H1 (cell line): ENCODE measurements at regions not wholly inside any gene's neighbourhood (a gene's known extent, or its start where the extent isn't known, plus 50 kb on each side); places are given as distances from the start of the nearest gene placed in this dataset.

ENCODE experiments used
- ASH2L ChIP-seq: fragments of 200-600, 300-600 bp; sonication (generic); IDR thresholded peaks from one replicate; pipeline ENCODE4 v1.7.1; 2017; ENCODE audit warnings: low read length
- ATF2 ChIP-seq: IDR thresholded peaks from 2 replicates; pipeline ENCODE4 v1.6.1; 2012; ENCODE audit warnings: low read length, inconsistent platforms
- BRCA1 ChIP-seq: IDR thresholded peaks from 2 replicates; pipeline ENCODE4 v1.6.1; 2012; ENCODE audit warnings: low read depth, low read length, improper control_type of control experiment
- CHD1 ChIP-seq: IDR thresholded peaks from 2 replicates; pipeline ENCODE4 v1.6.1; 2012; ENCODE audit warnings: low read depth, low read length, improper control_type of control experiment
- CHD2 ChIP-seq: IDR thresholded peaks from 2 replicates; pipeline ENCODE4 v1.6.1; 2012; ENCODE audit warnings: low read length, improper control_type of control experiment
- EZH2 ChIP-seq: fragments of 200-600 bp; sonication (generic); IDR thresholded peaks from 2 replicates; pipeline ENCODE4 v1.7.1; 2012; ENCODE audit warnings: low read depth, mild to moderate bottlenecking, moderate library complexity, low read length, inconsistent platforms; ENCODE audit not compliant: severe bottlenecking
- GABPA ChIP-seq: IDR thresholded peaks from 2 replicates; pipeline ENCODE4 v1.6.1; 2011; ENCODE audit warnings: mild to moderate bottlenecking, low read length, moderate library complexity, borderline replicate concordance; ENCODE audit not compliant: insufficient read depth
- GTF2F1 ChIP-seq: IDR thresholded peaks from 2 replicates; pipeline ENCODE4 v1.6.1; 2012; ENCODE audit warnings: low read depth, low read length, improper control_type of control experiment, borderline replicate concordance
- HDAC6 ChIP-seq: IDR thresholded peaks from one replicate; pipeline ENCODE4 v1.7.1; 2012; ENCODE audit warnings: low read depth, mild to moderate bottlenecking, inconsistent platforms, low read length, moderate library complexity
- KDM1A ChIP-seq: fragments of 200-600, 300-600 bp; sonication (generic); IDR thresholded peaks from 2 replicates; pipeline ENCODE4 v1.7.1; 2016; ENCODE audit warnings: mild to moderate bottlenecking, low read length, borderline replicate concordance
- PHF8 ChIP-seq: fragments of 200-600 bp; sonication (generic); conservative IDR thresholded peaks from 2 replicates; pipeline ENCODE4 v1.7.1; 2012; ENCODE audit warnings: low read depth, mild to moderate bottlenecking, inconsistent platforms, low read length, moderate library complexity
- POLR2AphosphoS5 ChIP-seq: IDR thresholded peaks from 2 replicates; pipeline ENCODE4 v1.6.1; 2011; ENCODE audit warnings: low read depth, low read length
- RXRA ChIP-seq: IDR thresholded peaks from 2 replicates; pipeline ENCODE4 v1.6.1; 2011; ENCODE audit warnings: low read depth, mild to moderate bottlenecking, low read length, moderate library complexity; ENCODE audit not compliant: insufficient read depth
- SP2 ChIP-seq: IDR thresholded peaks from 2 replicates; pipeline ENCODE4 v1.6.1; 2012; ENCODE audit warnings: mild to moderate bottlenecking, low read length, inconsistent platforms
- SRF ChIP-seq: IDR thresholded peaks from 2 replicates; pipeline ENCODE4 v1.6.1; 2011; ENCODE audit warnings: mild to moderate bottlenecking, low read depth, low read length, moderate library complexity
- SUZ12 ChIP-seq: fragments of 200-600 bp; sonication (generic); IDR thresholded peaks from 2 replicates; pipeline ENCODE4 v1.6.1; 2012; ENCODE audit warnings: mild to moderate bottlenecking, inconsistent platforms, low read length, moderate library complexity, mixed read lengths
- TAF7 ChIP-seq: optimal IDR thresholded peaks from 2 replicates; pipeline ENCODE3; 2011; ENCODE audit warnings: low read depth, mild to moderate bottlenecking, inconsistent platforms, low read length, moderate library complexity, borderline replicate concordance
- ZNF274 ChIP-seq: IDR thresholded peaks from 2 replicates; pipeline ENCODE4 v1.7.0; 2012; ENCODE audit warnings: low read length, borderline replicate concordance; ENCODE audit errors: extremely low read depth

- TF ChIP-seq GABPA, result no peak
- TF ChIP-seq BRCA1, result no peak
- no peak for TF ChIP-seq GTF2F1
- no peak for TF ChIP-seq CHD1
- TF ChIP-seq EZH2, result no peak
- no peak for TF ChIP-seq ZNF274
- no peak for TF ChIP-seq SUZ12
- no peak for TF ChIP-seq TAF7
- TF ChIP-seq ATF2, result no peak
- TF ChIP-seq ASH2L, result no peak
- TF ChIP-seq KDM1A, result no peak
- TF ChIP-seq POLR2AphosphoS5, result no peak
- TF ChIP-seq PHF8, result no peak
- TF ChIP-seq RXRA, result no peak
- TF ChIP-seq HDAC6, result no peak
- no peak for TF ChIP-seq SRF
- TF ChIP-seq CHD2, result no peak
- TF ChIP-seq SP2, result no peak
Measured at GRCh38 chr2:129055242-129055641, 736.6 kb upstream of the HS6ST1 start (continued).
